Keratinocyte (primary cell): ENCODE measurements at regions not wholly inside any gene's neighbourhood (a gene's known extent, or its start where the extent isn't known, plus 50 kb on each side); places are given as distances from the start of the nearest gene placed in this dataset.

Experiments
- DNase-seq: peaks from one replicate; pipeline ENCODE4 v3.0.0-alpha.2; 2011; ENCODE audit warnings: low read depth, missing footprints, low spot score
- FAIRE-seq: peaks from 2 replicates; lab custom pipeline; 2011; peaks lifted over from hg19 to GRCh38; lab: Jason Lieb, UNC
- H2AFZ ChIP-seq: 2 replicates; pipeline ENCODE4 v1.6.0; 2012; ENCODE audit warnings: low read length, control low read depth, inconsistent platforms; ENCODE audit not compliant: control insufficient read depth
- H3K27ac ChIP-seq: 2 replicates; pipeline ENCODE4 v1.5.1; 2011; ENCODE audit warnings: low read length; ENCODE audit not compliant: control insufficient read depth, insufficient read depth
- H3K27me3 ChIP-seq: 3 replicates; pipeline ENCODE4 v1.6.0; 2011; ENCODE audit warnings: low read length; ENCODE audit not compliant: control insufficient read depth, insufficient read depth; ENCODE audit errors: extremely low read depth
- H3K36me3 ChIP-seq, 2 experiments: 2 replicates in 1 of 2; 3 replicates in 1 of 2; pipeline ENCODE4 v1.5.1; 2011; ENCODE audit warnings: low read length in 2 of 2, mild to moderate bottlenecking in 1 of 2; ENCODE audit not compliant: control insufficient read depth in 2 of 2, insufficient read depth in 2 of 2; ENCODE audit errors: extremely low read depth in 1 of 2
- H3K4me1 ChIP-seq: 3 replicates; pipeline ENCODE4 v1.5.1; 2011; ENCODE audit warnings: low read length; ENCODE audit not compliant: control insufficient read depth, insufficient read depth; ENCODE audit errors: extremely low read depth
- H3K4me2 ChIP-seq: 3 replicates; pipeline ENCODE4 v1.6.0; 2011; ENCODE audit warnings: low read depth, low read length; ENCODE audit not compliant: control insufficient read depth, insufficient read depth; ENCODE audit errors: extremely low read depth
- H3K4me3 ChIP-seq, 3 experiments: fragments of 200-600 bp in 1 of 3; sonication (generic) in 1 of 3; 2 replicates in 2 of 3; 3 replicates in 1 of 3; pipeline ENCODE4 v1.5.1; 2011 to 2016; ENCODE audit warnings: low read length in 3 of 3, mild to moderate bottlenecking in 3 of 3, control low read depth in 2 of 3, inconsistent platforms in 1 of 3, low read depth in 1 of 3, mixed read lengths in 1 of 3, mixed run types in 1 of 3, moderate library complexity in 1 of 3; ENCODE audit not compliant: control insufficient read depth in 2 of 3, insufficient read depth in 2 of 3; ENCODE audit errors: extremely low read depth in 1 of 3
- H3K79me2 ChIP-seq: 2 replicates; pipeline ENCODE4 v1.6.0; 2012; ENCODE audit warnings: low read length; ENCODE audit not compliant: control insufficient read depth, insufficient read depth
- H3K9ac ChIP-seq: 3 replicates; pipeline ENCODE4 v1.6.0; 2011; ENCODE audit warnings: low read length; ENCODE audit not compliant: control insufficient read depth, insufficient read depth; ENCODE audit errors: extremely low read depth
- H3K9me1 ChIP-seq: 3 replicates; pipeline ENCODE4 v1.6.0; 2011; ENCODE audit warnings: low read length; ENCODE audit not compliant: control insufficient read depth, insufficient read depth; ENCODE audit errors: extremely low read depth
- H3K9me3 ChIP-seq: 2 replicates; pipeline ENCODE4 v1.5.1; 2012; ENCODE audit warnings: low read depth, low read length; ENCODE audit not compliant: control insufficient read depth
- H4K20me1 ChIP-seq: 3 replicates; pipeline ENCODE4 v1.6.0; 2011; ENCODE audit warnings: low read length; ENCODE audit not compliant: control insufficient read depth, insufficient read depth; ENCODE audit errors: extremely low read depth
- CTCF ChIP-seq, 3 experiments: IDR thresholded peaks in 1 of 3; conservative IDR thresholded peaks in 1 of 3; optimal IDR thresholded peaks in 1 of 3; 2 replicates in 2 of 3; 3 replicates in 1 of 3; pipeline versions ENCODE3 to v1.5.1; 2011; ENCODE audit warnings: low read length in 3 of 3, mild to moderate bottlenecking in 3 of 3, moderate library complexity in 2 of 3, control low read depth in 1 of 3, inconsistent platforms in 1 of 3; ENCODE audit not compliant: insufficient read depth in 2 of 3; ENCODE audit errors: extremely low read depth in 1 of 3
- EZH2 ChIP-seq: IDR thresholded peaks from one replicate; pipeline ENCODE4 v1.6.1; 2012; ENCODE audit warnings: inconsistent platforms, mild to moderate bottlenecking, low read length, moderate library complexity
- dilution Hi-C: fragments of 300-500 bp; cut with MboI; formaldehyde crosslinking; loops from one replicate; pipeline ENCODE4 v1.7.0; 2020; ENCODE audit warnings: low sequenced_read_pairs; ENCODE audit not compliant: extremely low pct_ligation_motif_present

- DNase-seq, result no peak
- no peaks in the 10 kb centered on the region for H4K20me1 ChIP-seq
- FAIRE-seq, result no peak
- H3K9me3 ChIP-seq, result no peaks in the 10 kb centered on the region
- no peaks in the 10 kb centered on the region for H3K36me3 ChIP-seq
- H3K27me3 ChIP-seq, result no peaks in the 10 kb centered on the region
- no peaks in the 10 kb centered on the region for H3K4me1 ChIP-seq
- dilution Hi-C loops, result no loop called here
- no peaks in the 10 kb centered on the region for H3K9me1 ChIP-seq
- no peak overlapping the region for H3K9ac ChIP-seq
- H3K79me2 ChIP-seq, result no peaks in the 10 kb centered on the region
- TF ChIP-seq EZH2, result no peak
- peak in 1 of 3 experiments; percentile 55 for TF ChIP-seq CTCF (optimal IDR thresholded peaks at IDR 0.05 in 1 of 3, IDR thresholded peaks at IDR 0.05 in 1 of 3, conservative IDR thresholded peaks at IDR 0.05 in 1 of 3; ENCODE audit: extremely low read depth in 1 of 3, insufficient read depth in 2 of 3, low read length in 3 of 3)
- H3K4me2 ChIP-seq, result no peak overlapping the region
- H3K4me3 ChIP-seq, result no peak overlapping the region
- H3K27ac ChIP-seq, result no peak overlapping the region
- H2AFZ ChIP-seq, result no peak overlapping the region
Observed at GRCh38 chr11:81707881-81708280, 1025.8 kb downstream of the FAM181B start.

GRCh38 chr11:81705283-81705682 lies 1028.4 kb downstream of the FAM181B start:
- Histone ChIP-seq H3K9me3 (no peaks in the 10 kb centered on the region), H3K79me2 (no peaks in the 10 kb centered on the region), H3K9me1 (no peaks in the 10 kb centered on the region), H4K20me1 (no peaks in the 10 kb centered on the region), H3K9ac (no peak overlapping the region), H3K4me3 (no peak overlapping the region), H3K4me2 (no peak overlapping the region), H3K4me1 (no peaks in the 10 kb centered on the region), H3K36me3 (no peaks in the 10 kb centered on the region), H3K27ac (no peak overlapping the region), H3K27me3 (no peaks in the 10 kb centered on the region), H2AFZ (no peak overlapping the region)
- FAIRE-seq, result no peak
- dilution Hi-C loops, result no loop called here
- DNase-seq, result no peak
- TF ChIP-seq EZH2 (no peak), CTCF (optimal IDR thresholded peaks at IDR 0.05 in 1 of 3, IDR thresholded peaks at IDR 0.05 in 1 of 3, conservative IDR thresholded peaks at IDR 0.05 in 1 of 3; ENCODE audit: extremely low read depth in 1 of 3, insufficient read depth in 2 of 3, low read length in 3 of 3) (no peak)
